AG04449 (cell line): ENCODE measurements at regions not wholly inside any gene's neighbourhood (a gene's known extent, or its start where the extent isn't known, plus 50 kb on each side); places are given as distances from the start of the nearest gene placed in this dataset.

ENCODE experiments used
- CTCF ChIA-PET: fragments of 350-600 bp; formaldehyde crosslinking; extraction: SDS; loops from one replicate; lab custom pipeline; 2021; ENCODE audit warnings: antibody characterized with exemption; lab: Yijun Ruan, JAX
- POLR2A ChIA-PET: fragments of 400-600, 350-600 bp; formaldehyde crosslinking; extraction: SDS; loops from one replicate; lab custom pipeline; 2020; ENCODE audit warnings: antibody characterized with exemption, inconsistent platforms; lab: Yijun Ruan, JAX
- DNase-seq: peaks from one replicate; pipeline ENCODE4 v3.0.0-alpha.2; 2010; ENCODE audit warnings: low read depth, low spot score
- H3K4me3 ChIP-seq: 2 replicates; pipeline ENCODE4 v1.5.1; 2011; ENCODE audit warnings: low read depth, mild to moderate bottlenecking, control low read depth, low read length
- CTCF ChIP-seq: IDR thresholded peaks from one replicate; pipeline ENCODE4 v1.5.1; 2011; ENCODE audit warnings: mild to moderate bottlenecking, moderate library complexity, low read length, control low read depth, inconsistent platforms; ENCODE audit not compliant: insufficient read depth; ENCODE audit errors: missing control alignments

GRCh38 chr7:12895296-12895695 is 207.9 kb downstream of the ARL4A start:
- no peak overlapping the region for H3K4me3 ChIP-seq
- POLR2A ChIA-PET = no interaction called here
- CTCF ChIA-PET = no interaction called here
- no peak for DNase-seq
- no peak for TF ChIP-seq CTCF

- CTCF ChIA-PET = no interaction called here
- H3K4me3 ChIP-seq = no peak overlapping the region
- POLR2A ChIA-PET = no interaction called here
- TF ChIP-seq CTCF = no peak
- DNase-seq = no peak
These were observed 208.9 kb downstream of the ARL4A start for GRCh38 chr7:12896316-12896715.

- no peak overlapping the region for H3K4me3 ChIP-seq
- CTCF ChIA-PET = no interaction called here
- no peak for TF ChIP-seq CTCF
- no peak for DNase-seq
- POLR2A ChIA-PET = no interaction called here
These were observed 210.6 kb downstream of the ARL4A start for GRCh38 chr7:12898004-12898403.

- no peak for DNase-seq
- no peak for TF ChIP-seq CTCF
- ChIA-PET POLR2A (no interaction called here), CTCF (interaction anchor here (0.6 kb wide), 1 partner anchor 70 kb away, joined by 3 read pairs; no protein-coding TSS in a partner anchor)
- H3K4me3 ChIP-seq = no peak overlapping the region
These were observed 211.2 kb downstream of the ARL4A start for GRCh38 chr7:12898620-12899019.

- no peak for TF ChIP-seq CTCF
- CTCF ChIA-PET = no interaction called here
- POLR2A ChIA-PET = no interaction called here
- H3K4me3 ChIP-seq = no peak overlapping the region
- DNase-seq = no peak
These were observed 218.2 kb downstream of the ARL4A start for GRCh38 chr7:12905671-12906070.

GRCh38 chr7:12907774-12908173 is 220.3 kb downstream of the ARL4A start:
- POLR2A ChIA-PET = no interaction called here
- no peak overlapping the region for H3K4me3 ChIP-seq
- TF ChIP-seq CTCF = no peak
- CTCF ChIA-PET = no interaction called here
- DNase-seq = no peak
